22Rv1 (cell line): ENCODE measurements at regions not wholly inside any gene's neighbourhood (a gene's known extent, or its start where the extent isn't known, plus 50 kb on each side); places are given as distances from the start of the nearest gene placed in this dataset.

Source experiments
- ZFX ChIP-seq: fragments of 450-650 bp; IDR thresholded peaks from 2 replicates; pipeline ENCODE4 v1.6.1; 2017; ENCODE audit warnings: antibody characterized with exemption, borderline replicate concordance
- TF ChIP-seq, protein P1 (sequence below): fragments of 450-650 bp; IDR thresholded peaks from 2 replicates; pipeline ENCODE4 v1.5.1; 2017; ENCODE audit warnings: mild to moderate bottlenecking

DNA sequence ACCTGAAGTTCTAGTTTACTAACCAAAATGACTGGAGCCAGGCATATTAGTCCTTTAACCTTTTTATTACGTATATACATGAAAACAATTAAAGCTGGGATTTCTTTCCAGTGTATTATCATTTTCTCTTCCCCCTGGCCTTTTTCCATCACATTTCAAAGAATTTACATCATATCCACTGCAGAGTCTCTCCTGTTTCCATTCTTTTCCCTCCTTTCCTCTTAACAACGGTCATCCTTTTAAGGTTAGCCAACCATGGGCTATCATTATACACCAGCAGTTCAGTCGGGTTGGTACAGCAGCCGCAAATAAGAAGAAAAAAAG lies 104.6 kb downstream of the TFAP2A start:
- TF ChIP-seq, protein P1, sequence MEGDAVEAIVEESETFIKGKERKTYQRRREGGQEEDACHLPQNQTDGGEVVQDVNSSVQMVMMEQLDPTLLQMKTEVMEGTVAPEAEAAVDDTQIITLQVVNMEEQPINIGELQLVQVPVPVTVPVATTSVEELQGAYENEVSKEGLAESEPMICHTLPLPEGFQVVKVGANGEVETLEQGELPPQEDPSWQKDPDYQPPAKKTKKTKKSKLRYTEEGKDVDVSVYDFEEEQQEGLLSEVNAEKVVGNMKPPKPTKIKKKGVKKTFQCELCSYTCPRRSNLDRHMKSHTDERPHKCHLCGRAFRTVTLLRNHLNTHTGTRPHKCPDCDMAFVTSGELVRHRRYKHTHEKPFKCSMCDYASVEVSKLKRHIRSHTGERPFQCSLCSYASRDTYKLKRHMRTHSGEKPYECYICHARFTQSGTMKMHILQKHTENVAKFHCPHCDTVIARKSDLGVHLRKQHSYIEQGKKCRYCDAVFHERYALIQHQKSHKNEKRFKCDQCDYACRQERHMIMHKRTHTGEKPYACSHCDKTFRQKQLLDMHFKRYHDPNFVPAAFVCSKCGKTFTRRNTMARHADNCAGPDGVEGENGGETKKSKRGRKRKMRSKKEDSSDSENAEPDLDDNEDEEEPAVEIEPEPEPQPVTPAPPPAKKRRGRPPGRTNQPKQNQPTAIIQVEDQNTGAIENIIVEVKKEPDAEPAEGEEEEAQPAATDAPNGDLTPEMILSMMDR: no peak
- TF ChIP-seq ZFX: no peak
